Fibroblast of skin of left biceps (primary cell): ENCODE measurements at regions not wholly inside any gene's neighbourhood (a gene's known extent, or its start where the extent isn't known, plus 50 kb on each side); places are given as distances from the start of the nearest gene placed in this dataset.
"Not testable (repeated sequence)": the region's sequence is repeated elsewhere in the genome, so short reads cannot be mapped to it uniquely, and the experiment has no call there.

Experiments used
- DNase-seq, 2 experiments: peaks; one replicate each; pipeline ENCODE4 v3.0.0-alpha.2; 2013; ENCODE audit warnings: low read depth in 2 of 2

DNA sequence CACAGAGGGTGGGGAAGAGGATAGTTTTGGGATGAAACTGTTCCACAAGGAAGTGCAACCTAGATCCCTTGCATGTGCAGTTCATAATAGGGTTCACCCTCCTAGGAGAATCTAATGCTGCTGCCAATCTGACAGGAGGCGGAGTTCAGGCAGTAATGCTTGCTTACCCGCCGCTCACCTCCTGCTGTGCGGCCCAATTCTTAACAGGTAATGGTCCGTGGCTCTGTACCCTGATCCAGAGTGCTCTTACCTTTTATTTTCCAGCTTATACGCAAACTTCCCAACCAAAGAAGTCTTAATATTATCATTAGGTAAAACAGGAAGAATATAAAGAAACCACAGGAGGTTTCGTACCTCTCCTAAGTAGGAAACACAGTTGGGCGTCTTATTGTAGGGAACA lies 82.7 kb upstream of the CD302 start:
- no peak for DNase-seq

DNA sequence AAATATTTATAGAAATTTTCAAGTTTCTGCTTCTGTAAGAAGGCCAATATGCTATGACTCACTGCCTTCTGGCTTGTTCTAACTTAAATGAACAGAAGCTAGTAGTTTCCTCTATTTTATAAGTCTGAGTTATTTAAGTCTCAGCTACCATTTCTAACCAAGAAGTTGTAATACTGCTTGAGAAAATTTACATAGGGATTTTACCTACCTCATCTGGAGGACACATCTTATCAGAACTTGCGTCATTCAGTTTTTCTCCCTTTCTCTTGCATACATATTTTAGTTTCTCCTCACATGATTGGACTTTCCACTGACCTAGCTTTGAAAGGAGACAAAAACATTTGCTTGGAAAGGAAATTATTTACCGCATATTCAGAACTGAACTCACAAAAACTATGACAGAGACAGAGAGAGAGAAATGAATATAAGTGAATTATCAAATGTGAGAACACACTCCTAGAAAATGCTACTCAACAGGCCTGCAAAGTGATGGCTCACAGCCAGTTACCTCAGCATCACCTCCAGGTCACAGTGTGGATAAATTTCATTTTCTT lies 81.1 kb upstream of the CD302 start:
- DNase-seq: peak; percentile 12 to 18

DNA sequence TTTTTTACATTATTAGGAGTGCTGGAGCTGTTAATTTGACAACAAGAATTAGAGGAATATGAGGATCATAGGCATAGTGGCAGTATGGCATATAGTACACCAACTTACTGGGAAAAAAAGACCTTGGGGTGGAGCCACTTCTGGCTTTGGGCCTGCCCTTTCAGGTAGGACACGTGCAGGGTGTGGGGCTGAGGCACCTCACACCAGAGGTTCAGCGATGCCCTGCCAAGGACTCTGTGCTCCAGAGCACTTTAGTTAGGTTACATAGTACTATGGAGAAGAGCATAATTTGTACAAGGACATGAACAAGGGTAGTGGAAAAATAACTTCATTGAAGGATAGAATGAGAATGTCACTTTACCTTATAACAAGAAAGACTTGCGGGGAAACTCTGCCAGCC lies 77.1 kb upstream of the CD302 start:
- no peak for DNase-seq

DNA sequence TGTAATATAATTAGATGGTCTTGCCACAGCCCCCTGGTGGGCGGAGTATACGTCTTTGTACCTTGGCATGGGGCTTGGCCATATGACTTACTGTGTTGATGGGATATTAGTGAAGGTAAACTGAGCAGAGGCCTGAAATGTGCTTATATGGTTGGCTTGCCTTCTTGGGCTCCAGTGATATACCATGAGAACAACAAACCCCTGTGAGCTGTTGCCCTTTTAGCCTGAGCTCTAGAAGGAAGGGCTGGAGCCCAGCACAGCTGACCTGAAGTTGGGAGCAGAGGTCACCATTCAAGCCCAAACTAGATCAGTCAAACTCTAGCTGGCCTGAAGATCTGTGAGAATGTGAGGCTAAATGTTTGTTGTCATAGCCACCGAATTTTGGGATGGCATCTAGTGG lies 75.2 kb upstream of the CD302 start:
- no peak for DNase-seq

DNA sequence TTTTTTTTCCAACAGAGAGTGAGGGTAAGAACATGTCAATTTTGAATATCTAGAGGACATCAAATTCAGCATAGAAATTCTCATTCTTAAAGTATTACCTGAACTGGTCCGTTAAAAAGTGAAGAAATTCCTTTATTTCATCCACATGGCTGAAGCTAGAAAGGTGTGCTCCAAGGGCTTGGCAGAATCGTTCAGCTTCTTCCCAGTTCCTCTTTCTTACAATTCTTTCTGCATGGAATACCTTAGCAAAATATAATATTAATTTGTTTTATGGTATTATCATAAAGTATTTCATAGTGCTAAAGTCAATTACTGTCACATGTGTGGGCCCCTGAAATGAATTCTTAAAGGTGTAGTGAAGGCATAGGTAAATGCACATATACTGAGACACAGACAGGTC lies 74.3 kb upstream of the CD302 start:
- no peak for DNase-seq

DNA sequence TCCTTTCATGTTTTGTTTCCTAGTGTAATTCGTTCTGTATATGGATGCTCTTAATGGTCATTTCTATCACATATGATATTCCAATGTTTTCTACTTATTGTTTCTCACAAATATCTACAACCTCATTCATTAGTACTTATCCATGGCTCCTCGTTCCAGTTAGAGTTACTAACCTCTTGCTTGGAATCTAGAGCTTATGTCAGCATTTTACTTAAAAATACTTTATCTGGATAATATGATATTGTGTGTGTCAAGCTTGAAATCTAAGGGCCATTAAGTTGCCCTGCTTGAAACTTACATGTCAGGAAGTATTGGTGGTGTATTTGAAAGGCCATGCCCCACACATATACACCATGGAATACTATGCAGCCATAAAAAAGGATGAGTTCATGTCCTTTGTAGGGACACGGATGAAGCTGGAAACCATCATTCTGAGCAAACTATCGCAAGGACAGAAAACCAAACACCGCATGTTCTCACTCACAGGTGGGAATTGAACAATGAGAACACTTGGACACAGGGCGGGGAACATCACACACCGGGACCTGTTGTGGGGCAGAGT lies 70.7 kb upstream of the CD302 start:
- DNase-seq: not testable (repeated sequence)

DNA sequence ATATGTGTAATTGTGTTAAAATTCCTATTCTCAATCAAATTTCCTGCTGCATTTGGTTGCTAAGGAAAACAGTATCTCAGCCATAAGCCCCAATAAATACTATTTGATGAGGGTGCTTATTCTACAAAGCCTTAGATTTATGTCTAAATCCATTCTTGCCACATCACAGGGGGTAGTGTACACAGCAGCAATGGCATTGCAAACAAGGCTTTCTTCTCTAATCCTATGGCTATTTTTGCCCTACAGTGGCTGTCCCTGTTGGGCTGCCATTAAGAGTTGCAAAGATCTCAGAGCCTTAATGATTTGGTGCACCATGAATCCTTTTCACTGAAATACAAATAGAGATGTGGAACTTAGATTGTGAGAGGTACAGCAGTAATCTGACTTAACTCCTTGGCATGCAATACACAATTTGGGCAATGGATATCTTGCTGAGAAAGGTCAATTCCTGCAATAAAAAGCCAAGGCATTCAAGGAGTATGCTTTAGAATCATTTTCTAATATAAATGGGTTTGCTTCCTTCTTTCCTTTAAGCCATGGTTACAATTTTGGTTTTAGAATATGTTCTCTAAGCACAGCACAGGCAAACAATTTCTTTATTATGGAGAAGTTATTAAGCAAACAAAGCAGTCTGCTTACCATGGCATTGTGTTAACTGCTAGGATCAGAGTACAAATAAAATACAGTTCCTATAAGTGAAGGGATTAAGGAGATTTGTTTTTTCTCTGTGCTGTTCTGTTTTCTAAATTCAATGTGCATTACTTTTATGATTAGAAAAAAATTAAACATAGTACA lies 69.8 kb upstream of the CD302 start:
- no peak for DNase-seq

DNA sequence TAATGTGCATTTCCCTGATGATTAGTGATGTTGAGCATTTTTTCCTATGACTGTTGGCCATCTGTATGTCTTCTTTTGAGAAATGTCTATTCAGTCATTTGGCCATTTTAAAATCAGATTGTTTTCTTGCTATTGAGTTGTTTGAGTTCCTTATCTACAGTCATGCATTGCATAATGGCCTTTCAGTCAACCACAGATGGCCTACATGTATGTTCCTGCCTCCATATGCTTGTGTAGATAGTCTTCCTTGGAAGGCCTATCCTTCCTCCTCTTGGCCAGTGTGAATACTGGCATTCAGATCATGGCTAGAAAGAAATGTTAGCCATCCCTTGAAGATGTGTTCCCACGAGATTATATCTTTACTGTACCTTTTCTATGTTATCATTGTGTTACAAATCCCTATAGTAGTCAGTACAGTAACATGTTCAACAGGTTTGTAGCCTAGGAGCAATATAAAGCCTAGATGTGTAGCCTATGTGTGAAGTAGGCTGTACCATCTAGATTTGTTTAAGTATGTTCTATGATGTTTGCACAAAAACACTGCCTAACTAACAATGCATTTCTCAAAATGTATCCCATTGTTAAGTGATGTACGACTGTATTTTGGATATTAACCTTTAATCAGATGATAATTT lies 65.6 kb upstream of the CD302 start:
- DNase-seq: no peak

DNA sequence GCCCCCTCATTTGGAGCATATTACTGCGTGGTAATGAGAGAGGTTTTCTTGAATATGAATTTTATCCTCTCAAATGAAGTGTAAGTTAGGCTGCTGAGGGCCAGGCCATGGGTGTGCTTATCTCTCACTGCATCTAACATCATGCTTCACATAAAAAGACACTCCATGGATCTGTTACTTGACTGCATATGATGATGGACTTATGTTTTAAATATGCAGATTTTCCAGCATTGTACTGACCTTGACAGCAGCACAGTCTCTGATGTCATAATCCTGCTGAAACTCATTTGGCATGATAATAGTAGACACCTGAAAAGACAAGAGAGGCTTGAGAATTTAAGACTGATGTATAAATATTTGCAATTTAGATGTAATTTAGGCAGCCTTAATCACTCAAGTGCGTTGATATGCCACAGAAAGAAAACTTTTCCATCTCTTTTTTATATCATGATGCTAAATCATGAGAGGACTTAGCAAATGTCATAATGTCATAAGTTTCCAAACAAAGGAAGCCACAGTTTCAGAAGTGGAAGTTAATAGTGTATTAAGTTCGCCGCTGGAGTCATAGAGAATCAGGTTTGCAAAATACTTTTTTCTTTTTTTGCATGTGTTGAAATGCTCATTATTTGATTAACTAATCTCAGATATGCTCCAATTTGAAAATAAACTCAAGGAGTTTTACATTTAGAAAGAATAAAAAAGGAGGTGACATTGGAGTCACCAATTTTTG lies 62.7 kb upstream of the CD302 start:
- DNase-seq: no peak

DNA sequence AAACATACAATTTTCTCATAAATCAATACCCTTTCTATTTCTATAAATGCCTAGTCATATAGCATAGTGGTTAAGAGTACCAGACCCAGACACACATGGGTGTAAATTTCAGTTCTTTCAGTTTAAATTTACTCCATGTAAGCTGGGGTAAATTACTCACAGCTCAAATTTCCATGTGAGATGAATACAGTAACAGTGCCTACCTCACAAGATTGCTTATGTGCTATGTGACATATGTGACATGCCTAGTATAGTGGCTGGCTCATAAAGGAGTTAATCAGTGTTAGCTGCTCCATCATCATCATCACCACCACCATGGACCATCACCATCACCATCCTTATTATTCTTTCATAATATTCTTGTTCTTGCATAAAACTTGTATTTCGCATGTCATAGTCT lies 61.6 kb upstream of the CD302 start:
- no peak for DNase-seq

DNA sequence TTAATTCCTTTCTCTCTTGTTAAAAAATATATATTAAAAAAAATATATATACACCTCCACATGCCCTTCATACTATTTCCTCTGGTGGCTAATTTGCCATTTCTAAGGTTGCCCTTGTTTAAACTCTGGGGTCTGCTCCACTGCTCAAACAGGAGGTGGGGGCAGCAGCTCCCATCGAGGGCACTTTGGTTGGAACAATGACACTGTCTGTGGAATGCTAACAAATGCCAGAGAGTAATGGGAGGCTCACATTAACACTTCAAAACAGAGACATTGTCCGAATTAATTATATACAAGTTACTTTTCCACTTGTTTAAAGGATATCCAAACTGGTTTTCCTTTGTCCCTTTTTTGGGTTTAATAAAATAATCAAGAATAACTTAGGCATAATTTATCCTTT lies 58.8 kb upstream of the CD302 start:
- no peak for DNase-seq

DNA sequence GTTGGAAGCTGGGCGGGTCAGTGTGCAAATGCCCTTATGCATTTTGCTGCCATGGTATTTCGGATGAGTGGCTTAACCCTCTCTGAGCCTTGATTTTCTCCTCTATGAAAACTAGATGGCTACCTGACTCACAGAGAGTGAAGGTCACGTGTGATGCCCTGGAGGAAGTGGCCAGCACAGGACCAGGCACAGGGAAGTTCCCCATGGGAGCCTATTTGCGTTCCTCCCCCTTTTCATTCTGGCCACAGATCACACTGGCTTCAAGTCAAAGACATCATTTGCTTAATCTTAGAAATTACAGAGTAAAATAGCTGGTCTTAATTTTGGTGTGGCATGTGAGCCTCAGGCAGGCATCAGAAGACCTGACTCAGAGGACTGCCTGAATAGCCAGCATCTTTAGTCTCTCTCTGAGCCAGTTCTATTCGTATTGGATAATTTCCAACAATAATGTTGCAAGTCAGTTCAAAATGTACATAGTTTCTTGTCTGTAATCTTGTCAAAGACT lies 57.6 kb upstream of the CD302 start:
- no peak for DNase-seq

DNA sequence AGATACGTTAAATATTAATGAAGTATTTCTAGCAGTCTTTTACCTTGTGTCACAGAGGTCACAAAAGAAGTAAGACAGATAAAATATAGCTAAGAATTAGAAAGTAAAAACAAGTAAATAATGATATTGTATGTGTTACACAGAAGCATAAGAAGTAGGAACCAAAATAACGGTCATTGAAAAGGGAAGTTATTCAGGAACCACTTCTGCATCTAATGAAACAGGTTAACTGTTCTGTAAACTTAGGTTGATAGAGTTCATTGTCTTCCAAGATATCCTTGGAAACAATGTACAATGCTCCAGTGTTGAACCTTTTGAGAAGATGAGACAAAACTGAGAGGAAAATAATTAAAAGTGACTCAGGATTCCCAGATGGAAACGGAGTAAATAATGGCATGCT lies 57.1 kb upstream of the CD302 start:
- DNase-seq: no peak

DNA sequence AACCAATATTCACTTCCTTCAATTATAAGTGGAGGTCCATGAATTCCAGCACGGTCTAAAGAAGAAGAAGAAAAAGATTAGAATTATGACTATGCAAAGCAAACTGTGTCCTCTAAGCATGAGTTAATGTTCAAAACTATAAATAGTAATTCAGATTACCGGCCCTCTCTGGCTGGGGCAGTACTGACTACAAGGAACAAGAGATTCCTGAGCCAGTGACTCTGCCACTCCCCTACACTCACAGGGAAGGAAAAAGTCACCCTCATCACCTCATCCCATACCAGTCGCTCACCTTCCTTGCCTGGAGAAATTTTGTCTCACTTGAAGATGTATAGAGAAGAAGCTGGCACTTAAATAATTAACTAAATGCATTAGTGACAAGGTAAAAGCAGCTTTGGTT lies 56.5 kb upstream of the CD302 start:
- DNase-seq: no peak

DNA sequence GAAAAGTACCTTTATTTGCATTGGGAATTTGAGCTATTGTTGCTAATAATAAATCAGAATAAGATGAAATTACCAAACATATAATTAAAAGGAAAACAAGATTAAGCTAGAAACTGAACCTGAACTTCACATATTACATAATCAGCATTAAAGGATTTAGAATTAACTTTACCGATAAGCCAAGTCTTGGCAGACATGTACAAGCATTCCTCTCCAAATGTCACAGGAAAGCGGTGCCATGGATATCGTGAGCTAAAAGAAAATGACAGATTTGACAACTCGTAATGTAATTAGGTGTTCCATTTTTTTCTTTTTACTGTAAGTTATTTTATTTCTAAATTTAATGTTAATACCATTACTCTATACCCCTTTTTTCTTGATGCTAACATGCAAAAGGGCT lies 55.1 kb upstream of the CD302 start:
- no peak for DNase-seq

DNA sequence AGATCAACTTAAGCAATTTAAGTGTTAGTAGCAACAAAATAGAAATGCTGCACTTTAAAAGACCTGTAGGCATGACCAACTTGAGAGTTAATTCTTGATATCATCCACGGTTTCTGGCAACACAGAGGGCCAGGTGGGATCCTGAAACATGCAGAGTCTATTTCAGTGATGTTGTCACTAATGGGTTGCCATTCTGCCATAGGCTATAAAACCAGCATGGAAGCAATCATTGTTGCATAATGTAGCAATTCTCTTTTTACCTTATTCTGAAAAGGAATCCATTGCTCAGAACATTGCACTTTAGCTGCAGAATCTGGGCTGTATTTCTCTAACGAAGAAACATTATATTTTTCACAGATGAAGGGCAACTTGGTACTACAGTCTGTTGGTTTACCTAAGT lies 53.9 kb upstream of the CD302 start:
- no peak for DNase-seq

DNA sequence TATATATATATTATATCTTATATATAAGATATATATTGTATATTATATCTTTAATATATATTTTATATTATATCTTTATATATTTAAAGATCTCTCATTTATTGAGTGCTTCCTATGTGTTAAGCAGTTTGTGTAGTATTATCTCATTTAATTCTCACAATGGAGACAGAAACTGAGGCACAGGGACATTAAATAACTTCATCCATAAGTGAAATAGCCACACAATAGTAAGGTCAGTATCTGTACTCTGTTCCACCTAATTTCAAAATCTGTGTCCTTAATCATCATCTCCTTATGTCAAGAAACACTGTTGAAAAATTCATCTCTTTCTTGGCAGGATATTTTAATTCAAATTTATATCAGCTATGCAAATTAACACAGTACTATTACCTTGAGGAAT lies 52.8 kb upstream of the CD302 start:
- DNase-seq: no peak

DNA sequence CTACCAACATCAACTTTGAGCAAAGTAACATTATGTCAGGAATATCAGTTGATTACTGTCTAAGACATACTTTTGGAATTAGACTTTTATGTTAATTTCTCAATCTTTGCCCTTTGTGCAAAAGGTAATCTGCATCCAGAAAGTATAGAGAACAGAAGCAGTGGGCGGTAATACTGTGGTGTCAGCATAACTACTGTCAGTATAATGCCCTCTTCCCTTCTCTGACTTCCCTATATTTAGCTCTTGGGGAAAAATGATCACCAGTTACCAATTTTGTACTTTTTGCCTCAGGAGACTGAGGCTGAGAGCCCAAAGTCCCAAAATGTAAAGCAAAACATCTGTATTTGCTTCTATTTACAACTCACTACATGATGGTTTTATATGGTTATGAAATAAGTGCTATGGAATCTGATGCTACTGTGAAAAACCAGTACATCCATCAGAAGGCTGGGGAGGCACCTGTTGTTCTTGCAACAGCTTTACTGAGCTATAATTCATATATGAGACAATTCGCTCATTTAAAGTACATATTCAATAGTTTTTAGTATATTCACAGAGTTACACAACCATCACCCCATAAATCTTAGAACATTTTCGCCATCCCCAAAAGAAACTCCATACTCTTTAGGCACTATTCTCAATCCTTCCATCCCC lies 51.3 kb upstream of the CD302 start:
- DNase-seq: no peak
